Panc1 (cell line): ENCODE measurements at regions not wholly inside any gene's neighbourhood (a gene's known extent, or its start where the extent isn't known, plus 50 kb on each side); places are given as distances from the start of the nearest gene placed in this dataset.
"Not testable (repeated sequence)": the region's sequence is repeated elsewhere in the genome, so short reads cannot be mapped to it uniquely, and the experiment has no call there.

Source experiments
- CTCF ChIP-seq: fragments of 450-650 bp; IDR thresholded peaks from 2 replicates; pipeline ENCODE4 v1.5.1; 2017; ENCODE audit warnings: mild to moderate bottlenecking
- POLR2AphosphoS5 ChIP-seq: IDR thresholded peaks from 2 replicates; pipeline ENCODE4 v1.6.1; 2012; ENCODE audit warnings: mild to moderate bottlenecking, low read depth, low read length, moderate library complexity
- REST ChIP-seq, 2 experiments: IDR thresholded peaks; 2 replicates each; pipeline ENCODE4 v1.6.1; 2011 to 2012; ENCODE audit warnings: low read depth in 2 of 2, control low read depth in 1 of 2, low read length in 1 of 2, mild to moderate bottlenecking in 1 of 2, moderate library complexity in 1 of 2; ENCODE audit not compliant: insufficient read depth in 1 of 2
- SIN3A ChIP-seq: IDR thresholded peaks from 2 replicates; pipeline ENCODE4 v1.6.1; 2012; ENCODE audit warnings: low read depth, mild to moderate bottlenecking, low read length, moderate library complexity, borderline replicate concordance; ENCODE audit not compliant: insufficient read depth
- TCF7L2 ChIP-seq: IDR thresholded peaks from 2 replicates; pipeline ENCODE4 v1.6.1; 2011; ENCODE audit warnings: mild to moderate bottlenecking, low read depth, low read length, inconsistent platforms

GRCh38 chr4:135409261-135409660, 1207.7 kb upstream of the PABPC4L start:
- not testable (repeated sequence) for TF ChIP-seq CTCF; REST (IDR thresholded peaks at IDR 0.05; ENCODE audit: insufficient read depth in 1 of 2, low read depth in 2 of 2, low read length in 1 of 2); SIN3A; POLR2AphosphoS5; TCF7L2
